ENCODE measurements at regions not wholly inside any gene's neighbourhood (a gene's known extent, or its start where the extent isn't known, plus 50 kb on each side); places are given as distances from the start of the nearest gene placed in this dataset.

DNA sequence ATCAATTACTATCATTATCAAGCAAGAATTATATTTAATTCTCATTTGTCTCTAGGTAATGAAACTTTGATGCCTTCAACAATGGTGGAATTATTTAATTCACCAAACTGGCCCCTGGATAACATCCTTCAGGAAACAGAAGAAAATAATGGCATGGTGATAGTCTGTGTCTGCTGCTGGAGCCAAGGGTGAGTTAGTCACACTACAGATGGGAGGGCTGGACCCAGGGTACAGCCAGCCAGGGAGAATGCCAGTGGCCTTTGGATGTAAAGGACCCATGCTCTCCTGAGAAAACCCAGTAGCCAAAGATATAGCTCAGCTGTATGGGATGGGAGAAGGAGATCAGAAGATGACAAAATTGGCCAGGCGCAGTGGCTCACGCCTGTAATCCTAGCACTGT is 60.0 kb upstream of the CNKSR3 start:
- Histone ChIP-seq H3K4me1 (ENCODE audit: control insufficient read depth in 4 of 4, insufficient read depth in 4 of 4, low read length in 3 of 4) (peaks cover 0 to 5% (median 2%) of the 10 kb centered on the region in 4 donors), H3K9me3 (ENCODE audit: control insufficient read depth in 4 of 4, low read length in 3 of 4) (no peaks in the 10 kb centered on the region), H3K27ac (ENCODE audit: low read depth in 1 of 2, low read length in 2 of 2) (no peak overlapping the region), H3K36me3 (ENCODE audit: control insufficient read depth in 4 of 4, insufficient read depth in 3 of 4, low read depth in 1 of 4, low read length in 3 of 4) (no peaks in the 10 kb centered on the region), H3K9ac (ENCODE audit: low read depth in 1 of 2, low read length in 2 of 2) (no peak overlapping the region), H3K27me3 (ENCODE audit: control insufficient read depth in 4 of 4, insufficient read depth in 4 of 4, low read length in 3 of 4) (no peaks in the 10 kb centered on the region), H3K4me3 (ENCODE audit: low read depth in 1 of 3, low read length in 3 of 3) (no peak overlapping the region)
- no peak for DNase-seq (ENCODE audit: low spot score)
- WGBS, result 98% methylated on average over 2 of the region's 2 CpGs
- no peak for TF ChIP-seq MAX (IDR thresholded peaks at IDR 0.05)

DNA sequence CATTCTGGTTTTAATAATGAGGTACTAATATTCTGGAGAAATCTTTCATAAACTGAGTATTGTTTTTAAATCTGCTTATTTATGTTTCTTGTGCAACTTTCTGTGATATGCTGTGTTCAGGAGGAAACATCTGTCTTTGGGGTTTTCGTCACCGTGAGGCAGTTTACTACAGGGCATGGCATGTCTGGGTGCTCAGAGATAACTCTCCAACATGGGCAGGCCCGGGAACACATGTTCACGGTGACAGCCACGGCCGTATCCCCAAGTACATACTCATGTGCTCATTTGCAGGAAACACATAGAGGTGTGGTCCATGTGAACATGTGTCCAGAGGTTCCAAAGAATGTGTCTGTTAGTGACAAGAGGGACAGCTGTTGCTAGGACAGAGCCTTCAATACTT is 62.1 kb upstream of the CNKSR3 start:
- H3K27ac ChIP-seq (ENCODE audit: low read depth in 1 of 2, low read length in 2 of 2), result no peak overlapping the region
- H3K4me3 ChIP-seq (ENCODE audit: low read depth in 1 of 3, low read length in 3 of 3), result no peak overlapping the region
- no peaks in the 10 kb centered on the region for H3K9me3 ChIP-seq (ENCODE audit: control insufficient read depth in 4 of 4, low read length in 3 of 4)
- peaks cover 0 to 5% (median 2%) of the 10 kb centered on the region in 4 donors for H3K4me1 ChIP-seq (ENCODE audit: control insufficient read depth in 4 of 4, insufficient read depth in 4 of 4, low read length in 3 of 4)
- WGBS, result 60% methylated on average over 6 of the region's 6 CpGs
- peak; percentile 61 for DNase-seq (ENCODE audit: low spot score)
- TF ChIP-seq, protein P1, sequence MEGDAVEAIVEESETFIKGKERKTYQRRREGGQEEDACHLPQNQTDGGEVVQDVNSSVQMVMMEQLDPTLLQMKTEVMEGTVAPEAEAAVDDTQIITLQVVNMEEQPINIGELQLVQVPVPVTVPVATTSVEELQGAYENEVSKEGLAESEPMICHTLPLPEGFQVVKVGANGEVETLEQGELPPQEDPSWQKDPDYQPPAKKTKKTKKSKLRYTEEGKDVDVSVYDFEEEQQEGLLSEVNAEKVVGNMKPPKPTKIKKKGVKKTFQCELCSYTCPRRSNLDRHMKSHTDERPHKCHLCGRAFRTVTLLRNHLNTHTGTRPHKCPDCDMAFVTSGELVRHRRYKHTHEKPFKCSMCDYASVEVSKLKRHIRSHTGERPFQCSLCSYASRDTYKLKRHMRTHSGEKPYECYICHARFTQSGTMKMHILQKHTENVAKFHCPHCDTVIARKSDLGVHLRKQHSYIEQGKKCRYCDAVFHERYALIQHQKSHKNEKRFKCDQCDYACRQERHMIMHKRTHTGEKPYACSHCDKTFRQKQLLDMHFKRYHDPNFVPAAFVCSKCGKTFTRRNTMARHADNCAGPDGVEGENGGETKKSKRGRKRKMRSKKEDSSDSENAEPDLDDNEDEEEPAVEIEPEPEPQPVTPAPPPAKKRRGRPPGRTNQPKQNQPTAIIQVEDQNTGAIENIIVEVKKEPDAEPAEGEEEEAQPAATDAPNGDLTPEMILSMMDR (IDR thresholded peaks at IDR 0.05; ENCODE audit: low read depth, low read length, missing input control), result no peak
- no peak for TF ChIP-seq FOXA2 (IDR thresholded peaks at IDR 0.05)
- TF ChIP-seq TAF1 (conservative IDR thresholded peaks at IDR 0.05), result no peak
- no peak for TF ChIP-seq MAX (IDR thresholded peaks at IDR 0.05)
- no peak for TF ChIP-seq SP1 (IDR thresholded peaks at IDR 0.05)
- no peak for TF ChIP-seq YY1 (IDR thresholded peaks at IDR 0.05)
- no peak for TF ChIP-seq FOXA1 (IDR thresholded peaks at IDR 0.05)
- no peak for TF ChIP-seq RXRA (IDR thresholded peaks at IDR 0.05)
- no peak for TF ChIP-seq JUND (IDR thresholded peaks at IDR 0.05)
- H3K9ac ChIP-seq (ENCODE audit: low read depth in 1 of 2, low read length in 2 of 2), result no peak overlapping the region
- H3K36me3 ChIP-seq (ENCODE audit: control insufficient read depth in 4 of 4, insufficient read depth in 3 of 4, low read depth in 1 of 4, low read length in 3 of 4), result no peaks in the 10 kb centered on the region
- H3K27me3 ChIP-seq (ENCODE audit: control insufficient read depth in 4 of 4, insufficient read depth in 4 of 4, low read length in 3 of 4), result no peaks in the 10 kb centered on the region

- Histone ChIP-seq H3K27ac (ENCODE audit: low read depth in 1 of 2, low read length in 2 of 2) (no peak overlapping the region), H3K9ac (ENCODE audit: low read depth in 1 of 2, low read length in 2 of 2) (no peak overlapping the region), H3K27me3 (ENCODE audit: control insufficient read depth in 4 of 4, insufficient read depth in 4 of 4, low read length in 3 of 4) (no peaks in the 10 kb centered on the region), H3K36me3 (ENCODE audit: control insufficient read depth in 4 of 4, insufficient read depth in 3 of 4, low read depth in 1 of 4, low read length in 3 of 4) (no peaks in the 10 kb centered on the region), H3K4me3 (ENCODE audit: low read depth in 1 of 3, low read length in 3 of 3) (no peak overlapping the region), H3K4me1 (ENCODE audit: control insufficient read depth in 4 of 4, insufficient read depth in 4 of 4, low read length in 3 of 4) (no peaks in the 10 kb centered on the region), H3K9me3 (ENCODE audit: control insufficient read depth in 4 of 4, low read length in 3 of 4) (peaks cover 0 to 5% (median 0%) of the 10 kb centered on the region in 4 donors)
- TF ChIP-seq HNF4G (IDR thresholded peaks at IDR 0.05) (no peak), EGR1 (IDR thresholded peaks at IDR 0.05; ENCODE audit: low read depth in 2 of 2) (no peak), FOXA1 (IDR thresholded peaks at IDR 0.05) (no peak), JUND (IDR thresholded peaks at IDR 0.05) (no peak), RAD21 (IDR thresholded peaks at IDR 0.05) (no peak)
- DNase-seq (ENCODE audit: low spot score), result no peak
- WGBS, result 90% methylated on average over 3 of the region's 3 CpGs
Observed at GRCh38 chr6:154578004-154578559, 67.6 kb upstream of the CNKSR3 start.

GRCh38 chr6:154579046-154579445 is 68.6 kb upstream of the CNKSR3 start:
- H3K9me3 ChIP-seq (ENCODE audit: control insufficient read depth in 4 of 4, low read length in 3 of 4), result peaks cover 0 to 5% (median 0%) of the 10 kb centered on the region in 4 donors
- no peak for DNase-seq (ENCODE audit: low spot score)
- no peak for TF ChIP-seq NR2F2 (IDR thresholded peaks at IDR 0.05)
- H3K9ac ChIP-seq (ENCODE audit: low read depth in 1 of 2, low read length in 2 of 2), result no peak overlapping the region
- no peak overlapping the region for H3K27ac ChIP-seq (ENCODE audit: low read depth in 1 of 2, low read length in 2 of 2)
- H3K4me3 ChIP-seq (ENCODE audit: low read depth in 1 of 3, low read length in 3 of 3), result no peak overlapping the region
- WGBS, result 85% methylated on average over 2 of the region's 2 CpGs
- no peaks in the 10 kb centered on the region for H3K36me3 ChIP-seq (ENCODE audit: control insufficient read depth in 4 of 4, insufficient read depth in 3 of 4, low read depth in 1 of 4, low read length in 3 of 4)
- H3K4me1 ChIP-seq (ENCODE audit: control insufficient read depth in 4 of 4, insufficient read depth in 4 of 4, low read length in 3 of 4), result no peaks in the 10 kb centered on the region
- H3K27me3 ChIP-seq (ENCODE audit: control insufficient read depth in 4 of 4, insufficient read depth in 4 of 4, low read length in 3 of 4), result no peaks in the 10 kb centered on the region
